Vagina (tissue), 2 donors: ENCODE measurements at regions not wholly inside any gene's neighbourhood (a gene's known extent, or its start where the extent isn't known, plus 50 kb on each side); places are given as distances from the start of the nearest gene placed in this dataset.

ENCODE experiments used
- CTCF ChIP-seq, 3 experiments: fragments of 450-650 bp in 2 of 3; fragments of 200-600 bp in 1 of 3; sonication (generic) in 1 of 3; IDR thresholded peaks; one replicate each; pipeline ENCODE4 v1.5.1; 2017 to 2019; ENCODE audit warnings: antibody characterized with exemption in 3 of 3, mild to moderate bottlenecking in 2 of 3, moderate library complexity in 2 of 3
- POLR2A ChIP-seq, 2 donors: fragments of 450-650 bp; IDR thresholded peaks; one replicate each; pipeline ENCODE4 v1.6.1; 2017; ENCODE audit warnings: antibody characterized with exemption in 2 of 2, mild to moderate bottlenecking in 2 of 2, moderate library complexity in 2 of 2
- POLR2AphosphoS5 ChIP-seq, 2 donors: sonication (generic); formaldehyde crosslinking; IDR thresholded peaks; one replicate each; pipeline ENCODE4 v1.9.0; 2017; ENCODE audit warnings: antibody characterized with exemption in 2 of 2, mild to moderate bottlenecking in 2 of 2, low read depth in 1 of 2; ENCODE audit not compliant: insufficient read depth in 1 of 2

- no peak for TF ChIP-seq CTCF (IDR thresholded peaks at IDR 0.05)
- TF ChIP-seq POLR2AphosphoS5 (IDR thresholded peaks at IDR 0.05; ENCODE audit: insufficient read depth in 1 of 2, low read depth in 1 of 2) = no peak
- no peak for TF ChIP-seq POLR2A (IDR thresholded peaks at IDR 0.05)
These were observed 112.6 kb downstream of the PDCL3 start for GRCh38 chr2:100675373-100675772.
